Activated CD4-positive, alpha-beta T cell treated with anti-CD3 and anti-CD28 coated beads, Interleukin-10, Interleukin-2, amounts not matched to agents 100 ng/mL and 50 ng/mL, durations not matched to agents 16 hours and 8 hours (primary cell): ENCODE measurements at regions not wholly inside any gene's neighbourhood (a gene's known extent, or its start where the extent isn't known, plus 50 kb on each side); places are given as distances from the start of the nearest gene placed in this dataset.
"Not testable (repeated sequence)": the region's sequence is repeated elsewhere in the genome, so short reads cannot be mapped to it uniquely, and the experiment has no call there.

Experiments used
- DNase-seq: peaks from one replicate; pipeline ENCODE4 v3.0.0-alpha.2; 2020

- DNase-seq, result no peak
These were observed 771.4 kb downstream of the AACS start for GRCh38 chr12:125836647-125837046.

GRCh38 chr12:125841332-125841731, 776.1 kb downstream of the AACS start:
- DNase-seq, result no peak

GRCh38 chr12:125852116-125852515, 786.9 kb downstream of the AACS start:
- no peak for DNase-seq

GRCh38 chr12:125852679-125853078, 787.4 kb downstream of the AACS start:
- DNase-seq, result no peak

GRCh38 chr12:125853670-125854069, 788.4 kb downstream of the AACS start:
- DNase-seq, result no peak

- no peak for DNase-seq
These were observed 791.1 kb downstream of the AACS start for GRCh38 chr12:125856366-125856765.

- no peak for DNase-seq
These were observed 791.7 kb downstream of the AACS start for GRCh38 chr12:125856896-125857295.

- DNase-seq, result no peak
These were observed 795.5 kb downstream of the AACS start for GRCh38 chr12:125860672-125861288.

GRCh38 chr12:125861299-125862281, 796.4 kb downstream of the AACS start:
- DNase-seq, result no peak

GRCh38 chr12:125865236-125865635, 800.0 kb downstream of the AACS start:
- DNase-seq, result not testable (repeated sequence)

GRCh38 chr12:125871811-125872594, 806.8 kb downstream of the AACS start:
- DNase-seq, result no peak

GRCh38 chr12:125873016-125873415, 807.8 kb downstream of the AACS start:
- no peak for DNase-seq

GRCh38 chr12:125878483-125878882, 813.2 kb downstream of the AACS start:
- DNase-seq, result no peak

- no peak for DNase-seq
These were observed 816.9 kb downstream of the AACS start for GRCh38 chr12:125882141-125882540.

GRCh38 chr12:125888921-125889320, 823.7 kb downstream of the AACS start:
- no peak for DNase-seq

GRCh38 chr12:125889742-125890141, 824.5 kb downstream of the AACS start:
- no peak for DNase-seq

GRCh38 chr12:125890366-125890905, 825.2 kb downstream of the AACS start:
- DNase-seq, result no peak

- DNase-seq, result no peak
These were observed 825.7 kb downstream of the AACS start for GRCh38 chr12:125890971-125891370.

- no peak for DNase-seq
These were observed 827.0 kb downstream of the AACS start for GRCh38 chr12:125892276-125892675.

- no peak for DNase-seq
These were observed 837.8 kb downstream of the AACS start for GRCh38 chr12:125902991-125903390.

- no peak for DNase-seq
These were observed 842.1 kb downstream of the AACS start for GRCh38 chr12:125907351-125907750.

- no peak for DNase-seq
These were observed 854.7 kb downstream of the AACS start for GRCh38 chr12:125919856-125920470.

- no peak for DNase-seq
These were observed 857.1 kb downstream of the AACS start for GRCh38 chr12:125922330-125922729.
